ENCODE measurements at regions not wholly inside any gene's neighbourhood (a gene's known extent, or its start where the extent isn't known, plus 50 kb on each side); places are given as distances from the start of the nearest gene placed in this dataset.

DNA sequence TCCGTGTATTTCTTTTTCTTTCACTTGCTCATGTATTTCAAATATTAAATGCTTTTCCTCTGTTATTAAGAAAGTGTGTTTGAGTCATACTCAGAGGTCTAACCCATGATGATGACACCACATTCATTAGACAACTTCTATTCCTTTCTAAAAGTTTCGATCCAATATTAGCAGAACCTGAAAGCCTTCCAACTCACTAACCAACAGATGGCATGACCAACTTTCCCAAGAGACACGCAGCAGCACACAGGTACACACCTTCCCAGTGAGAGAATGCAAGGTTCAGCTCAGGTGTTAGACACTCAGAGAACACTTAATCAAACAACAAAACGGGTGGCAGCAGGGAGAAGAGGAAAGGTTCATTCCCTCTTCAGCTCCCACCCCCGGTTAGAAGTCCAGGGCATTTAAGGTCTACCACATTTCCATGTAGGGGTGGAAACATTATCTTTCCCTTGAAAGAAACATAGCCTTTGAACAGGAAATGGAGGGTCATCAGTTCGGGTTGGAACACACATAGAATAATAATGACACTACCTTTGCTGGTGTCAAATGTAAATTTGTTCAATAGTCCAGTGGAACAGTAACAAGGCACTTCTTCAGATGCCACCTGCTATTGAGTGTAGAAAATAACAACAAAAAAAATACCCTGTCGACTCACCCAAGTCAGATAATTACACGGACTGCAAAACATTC, 404.2 kb downstream of the COG6 start:
- TF ChIP-seq, protein P1, sequence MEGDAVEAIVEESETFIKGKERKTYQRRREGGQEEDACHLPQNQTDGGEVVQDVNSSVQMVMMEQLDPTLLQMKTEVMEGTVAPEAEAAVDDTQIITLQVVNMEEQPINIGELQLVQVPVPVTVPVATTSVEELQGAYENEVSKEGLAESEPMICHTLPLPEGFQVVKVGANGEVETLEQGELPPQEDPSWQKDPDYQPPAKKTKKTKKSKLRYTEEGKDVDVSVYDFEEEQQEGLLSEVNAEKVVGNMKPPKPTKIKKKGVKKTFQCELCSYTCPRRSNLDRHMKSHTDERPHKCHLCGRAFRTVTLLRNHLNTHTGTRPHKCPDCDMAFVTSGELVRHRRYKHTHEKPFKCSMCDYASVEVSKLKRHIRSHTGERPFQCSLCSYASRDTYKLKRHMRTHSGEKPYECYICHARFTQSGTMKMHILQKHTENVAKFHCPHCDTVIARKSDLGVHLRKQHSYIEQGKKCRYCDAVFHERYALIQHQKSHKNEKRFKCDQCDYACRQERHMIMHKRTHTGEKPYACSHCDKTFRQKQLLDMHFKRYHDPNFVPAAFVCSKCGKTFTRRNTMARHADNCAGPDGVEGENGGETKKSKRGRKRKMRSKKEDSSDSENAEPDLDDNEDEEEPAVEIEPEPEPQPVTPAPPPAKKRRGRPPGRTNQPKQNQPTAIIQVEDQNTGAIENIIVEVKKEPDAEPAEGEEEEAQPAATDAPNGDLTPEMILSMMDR (IDR thresholded peaks at IDR 0.05; ENCODE audit: low read depth, low read length): no peak
- DNase-seq (ENCODE audit: low read depth, low spot score): no peak
- Histone ChIP-seq H3K9me3 (ENCODE audit: control insufficient read depth, insufficient read depth, low read length) (no peaks in the 10 kb centered on the region), H3K4me3 (ENCODE audit: low read depth, low read length) (no peak overlapping the region), H3K27me3 (ENCODE audit: control insufficient read depth, insufficient read depth, low read length) (peaks cover 6% of the 10 kb centered on the region), H3K27ac (ENCODE audit: low read depth, low read length) (no peak overlapping the region)
- CTCF ChIA-PET: interaction anchor here (0.6 kb wide), 1 partner anchor 10 kb away, joined by 3 read pairs; no protein-coding TSS in a partner anchor
- POLR2A ChIA-PET: no interaction called here

DNA sequence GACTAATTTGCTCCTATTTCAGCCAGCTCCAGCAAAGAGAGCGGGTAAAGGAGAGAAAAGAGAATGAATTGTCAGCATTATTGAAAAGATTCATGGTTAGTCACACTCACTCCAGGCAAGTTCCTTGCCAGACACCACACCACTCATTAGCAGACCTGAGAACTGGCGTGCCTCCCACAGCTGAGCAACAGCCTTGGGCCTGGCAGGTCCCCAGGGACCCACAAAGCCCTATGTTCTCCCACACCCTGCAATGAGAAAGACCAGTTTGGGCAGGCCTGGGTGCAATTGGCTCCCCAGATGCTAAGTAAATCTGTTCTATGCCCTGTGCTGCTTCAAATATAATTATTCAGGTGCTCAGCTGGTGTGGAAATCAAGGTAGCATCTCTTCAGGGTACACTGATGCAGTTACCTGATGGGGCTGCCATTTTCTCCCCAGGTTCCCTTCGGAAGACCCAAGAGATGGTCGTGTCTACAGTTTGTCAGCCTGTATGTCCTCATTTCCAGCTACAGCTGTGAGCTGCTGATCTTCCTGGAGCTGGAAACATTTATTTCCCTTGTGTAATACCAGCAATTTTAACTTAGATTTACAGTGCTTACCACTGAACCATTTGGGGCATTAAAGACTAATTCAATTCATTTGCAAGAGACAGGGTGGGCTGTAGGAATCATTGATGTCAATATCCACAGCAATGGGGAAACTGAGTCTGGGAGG, 405.0 kb downstream of the COG6 start:
- ChIA-PET CTCF (interaction anchor here (1.0 kb wide), 1 partner anchor 9 kb away, joined by 3 read pairs; no protein-coding TSS in a partner anchor), POLR2A (no interaction called here)
- Histone ChIP-seq H3K4me3 (ENCODE audit: low read depth, low read length) (no peak overlapping the region), H3K27me3 (ENCODE audit: control insufficient read depth, insufficient read depth, low read length) (peaks cover 6% of the 10 kb centered on the region), H3K27ac (ENCODE audit: low read depth, low read length) (no peak overlapping the region), H3K9me3 (ENCODE audit: control insufficient read depth, insufficient read depth, low read length) (no peaks in the 10 kb centered on the region)
- no peak for DNase-seq (ENCODE audit: low read depth, low spot score)
- TF ChIP-seq, protein P1 (IDR thresholded peaks at IDR 0.05; ENCODE audit: low read depth, low read length): no peak

DNA sequence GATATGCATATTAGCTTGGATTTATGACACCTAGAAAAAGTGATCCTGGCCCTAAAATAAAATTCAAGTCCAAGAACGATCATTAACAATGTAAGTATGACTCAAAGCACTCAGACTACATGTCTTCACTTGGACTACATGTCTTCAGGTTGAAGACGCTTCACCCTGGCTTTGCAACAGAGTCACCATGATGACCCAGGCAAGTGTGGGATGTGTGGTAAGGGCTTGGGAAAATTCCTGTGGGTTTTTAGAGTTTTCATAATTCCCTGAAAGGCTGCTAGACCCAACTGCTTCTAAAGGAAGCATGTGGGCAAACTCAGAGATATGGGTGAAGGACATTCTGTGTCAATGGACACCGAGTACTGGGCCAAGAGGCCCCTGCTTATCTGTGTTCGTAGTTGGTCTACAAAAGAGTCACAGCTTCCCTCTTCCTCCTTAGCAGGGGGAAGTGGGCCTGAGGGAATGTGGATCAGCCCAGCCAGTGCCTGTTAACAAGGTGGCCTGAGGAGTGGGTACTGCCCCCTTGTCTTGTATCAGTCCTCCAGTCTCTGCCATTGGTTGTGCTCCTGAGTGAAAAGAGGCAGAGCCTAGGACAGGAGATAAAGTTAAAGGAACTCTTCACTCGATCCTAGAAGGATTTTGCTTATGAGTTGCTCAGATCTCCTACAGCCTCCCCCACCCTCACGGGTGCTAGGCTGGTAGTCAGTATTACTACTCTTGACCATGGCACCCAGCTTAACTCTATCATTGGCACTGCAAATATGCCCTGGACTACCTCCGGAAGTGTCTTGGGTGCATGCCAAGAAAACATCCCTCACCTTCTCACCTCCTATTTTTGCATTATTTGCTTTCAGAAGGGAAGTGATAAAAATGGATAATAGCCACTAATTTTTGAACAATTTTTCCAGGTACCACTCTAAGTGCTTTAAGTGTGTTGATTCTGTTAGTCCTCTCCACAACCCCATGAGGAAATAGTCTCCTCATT, 406.3 kb downstream of the COG6 start:
- no peak for DNase-seq (ENCODE audit: low read depth, low spot score)
- Histone ChIP-seq H3K27me3 (ENCODE audit: control insufficient read depth, insufficient read depth, low read length) (peaks cover 6% of the 10 kb centered on the region), H3K27ac (ENCODE audit: low read depth, low read length) (no peak overlapping the region), H3K4me3 (ENCODE audit: low read depth, low read length) (no peak overlapping the region), H3K9me3 (ENCODE audit: control insufficient read depth, insufficient read depth, low read length) (no peaks in the 10 kb centered on the region)
- TF ChIP-seq, protein P1 (IDR thresholded peaks at IDR 0.05; ENCODE audit: low read depth, low read length): no peak
- ChIA-PET POLR2A (no interaction called here), CTCF (no interaction called here)

DNA sequence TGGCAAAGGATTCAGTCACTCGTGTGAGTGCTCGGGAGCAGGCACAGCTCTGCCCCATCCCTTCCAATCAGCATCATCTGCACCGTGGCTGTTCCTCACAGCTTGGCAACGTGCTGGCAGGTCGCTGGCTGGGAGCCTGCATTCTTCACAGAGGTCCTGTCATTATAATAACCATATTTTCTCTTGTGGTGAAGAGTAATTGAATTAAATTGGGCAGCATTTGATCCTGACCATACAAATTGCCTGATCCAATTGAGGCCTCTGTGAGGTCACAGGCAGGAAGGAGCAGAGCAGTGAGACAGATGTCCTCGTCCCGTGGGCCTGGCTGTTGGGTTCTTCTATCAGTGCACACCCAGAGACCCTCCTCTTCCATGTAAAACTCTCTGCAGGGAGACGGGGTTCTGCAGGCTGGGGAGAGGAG, 407.8 kb downstream of the COG6 start:
- peaks cover 3% of the 10 kb centered on the region for H3K27me3 ChIP-seq (ENCODE audit: control insufficient read depth, insufficient read depth, low read length)
- no peaks in the 10 kb centered on the region for H3K9me3 ChIP-seq (ENCODE audit: control insufficient read depth, insufficient read depth, low read length)
- no peak overlapping the region for H3K27ac ChIP-seq (ENCODE audit: low read depth, low read length)
- DNase-seq (ENCODE audit: low read depth, low spot score): no peak
- TF ChIP-seq, protein P1 (IDR thresholded peaks at IDR 0.05; ENCODE audit: low read depth, low read length): no peak
- no peak overlapping the region for H3K4me3 ChIP-seq (ENCODE audit: low read depth, low read length)
- POLR2A ChIA-PET: no interaction called here
- CTCF ChIA-PET: no interaction called here

All from AG04450 (cell line).